SK-N-SH (cell line): ENCODE measurements at regions not wholly inside any gene's neighbourhood (a gene's known extent, or its start where the extent isn't known, plus 50 kb on each side); places are given as distances from the start of the nearest gene placed in this dataset.

Experiments used
- CTCF ChIA-PET: fragments of 300-600, 350-600 bp; formaldehyde crosslinking; extraction: SDS; loops from one replicate; lab custom pipeline; 2021; lab: Yijun Ruan, JAX
- POLR2A ChIA-PET: fragments of 350-600 bp; sonication (Branson Sonifier 250); formaldehyde crosslinking; extraction: SDS; loops from one replicate; lab custom pipeline; 2020; ENCODE audit warnings: antibody characterized with exemption, inconsistent platforms; lab: Yijun Ruan, JAX
- DNase-seq: peaks from one replicate; pipeline ENCODE4 v3.0.0; 2012
- H2AFZ ChIP-seq: fragments of 200-600 bp; sonication (generic); 2 replicates; pipeline ENCODE4 v1.8.1; 2016; ENCODE audit warnings: antibody characterized with exemption, mild to moderate bottlenecking, low read depth
- H3F3A ChIP-seq: fragments of 200-600 bp; sonication (generic); replicated peaks from 2 replicates; pipeline ENCODE3; 2016; ENCODE audit warnings: antibody characterized with exemption, mild to moderate bottlenecking; ENCODE audit not compliant: insufficient read depth
- H3K27ac ChIP-seq, 2 experiments: fragments of 200-500 bp in 1 of 2; fragments of 200-600 bp in 1 of 2; sonication (Bioruptor generic) in 1 of 2; sonication (generic), shearing (Covaris generic) in 1 of 2; 2 replicates each; pipeline versions ENCODE4 v1.5.1 to v1.6.1; 2014 to 2016; ENCODE audit warnings: low read depth in 2 of 2, inconsistent platforms in 1 of 2, low read length in 1 of 2, mild to moderate bottlenecking in 1 of 2, mixed read lengths in 1 of 2
- H3K27me3 ChIP-seq: fragments of 200-600 bp; sonication (generic), shearing (Covaris generic); 2 replicates; pipeline ENCODE4 v1.6.1; 2016; ENCODE audit warnings: mixed run types; ENCODE audit not compliant: insufficient read depth
- H3K36me3 ChIP-seq, 2 experiments: fragments of 200-500 bp in 1 of 2; fragments of 200-600 bp in 1 of 2; sonication (Bioruptor generic) in 1 of 2; sonication (generic) in 1 of 2; replicated peaks in 1 of 2; 2 replicates each; pipeline versions ENCODE3 to v1.5.1; 2014 to 2016; ENCODE audit warnings: low read length in 1 of 2, mild to moderate bottlenecking in 1 of 2; ENCODE audit not compliant: insufficient read depth in 2 of 2, control insufficient read depth in 1 of 2
- H3K4me1 ChIP-seq, 2 experiments: fragments of 200-500 bp in 1 of 2; fragments of 200-600 bp in 1 of 2; sonication (Bioruptor generic) in 1 of 2; sonication (generic), shearing (Covaris generic) in 1 of 2; 2 replicates each; pipeline versions ENCODE4 v1.5.1 to v1.6.1; 2014 to 2016; ENCODE audit warnings: low read depth in 1 of 2, low read length in 1 of 2, mixed run types in 1 of 2; ENCODE audit not compliant: insufficient read depth in 2 of 2, control insufficient read depth in 1 of 2
- H3K4me2 ChIP-seq: fragments of 200-600 bp; sonication (generic), shearing (Covaris generic); 2 replicates; pipeline ENCODE4 v1.6.1; 2017; ENCODE audit warnings: mixed run types
- H3K4me3 ChIP-seq, 2 experiments: fragments of 200-500 bp in 1 of 2; fragments of 200-600 bp in 1 of 2; sonication (Bioruptor generic) in 1 of 2; sonication (generic), shearing (Covaris generic) in 1 of 2; 2 replicates each; pipeline versions ENCODE4 v1.5.1 to v1.8.1; 2014 to 2016; ENCODE audit warnings: low read depth in 2 of 2, inconsistent platforms in 1 of 2, low read length in 1 of 2, mild to moderate bottlenecking in 1 of 2, mixed read lengths in 1 of 2, moderate library complexity in 1 of 2
- H3K79me2 ChIP-seq: fragments of 200-600 bp; sonication (generic); 2 replicates; pipeline ENCODE4 v1.8.1; 2017; ENCODE audit warnings: mild to moderate bottlenecking; ENCODE audit not compliant: insufficient read depth
- H3K9ac ChIP-seq: fragments of 200-600 bp; sonication (generic); 2 replicates; pipeline ENCODE4 v1.6.1; 2017; ENCODE audit warnings: mixed run types
- H3K9me2 ChIP-seq: fragments of 200-600 bp; sonication (generic); 2 replicates; pipeline ENCODE4 v1.6.1; 2017; ENCODE audit warnings: mixed run types
- H3K9me3 ChIP-seq: fragments of 200-600 bp; sonication (generic); 2 replicates; pipeline ENCODE4 v1.6.1; 2017; ENCODE audit warnings: mixed run types, mild to moderate bottlenecking, moderate library complexity
- H4K20me1 ChIP-seq: fragments of 200-600 bp; sonication (generic); 2 replicates; pipeline ENCODE4 v1.6.1; 2017; ENCODE audit warnings: mild to moderate bottlenecking, mixed run types; ENCODE audit not compliant: insufficient read depth
- CHD2 ChIP-seq: fragments of 150-350 bp; IDR thresholded peaks from 2 replicates; pipeline ENCODE4 v1.6.1; 2018; ENCODE audit warnings: low read length; ENCODE audit not compliant: partially characterized antibody
- ELF1 ChIP-seq: IDR thresholded peaks from 2 replicates; pipeline ENCODE4 v1.4.0; 2012
- EP300 ChIP-seq, 2 experiments: IDR thresholded peaks; 2 replicates each; pipeline versions ENCODE4 v1.4.0 to v1.6.1; 2012; ENCODE audit warnings: borderline replicate concordance in 1 of 2, low read depth in 1 of 2, low read length in 1 of 2
- EZH2phosphoT487 ChIP-seq: fragments of 200-600 bp; sonication (generic); IDR thresholded peaks from 2 replicates; pipeline ENCODE4 v1.6.1; 2017; ENCODE audit warnings: low read depth, mixed run types, mild to moderate bottlenecking, antibody characterized with exemption, moderate library complexity, borderline replicate concordance
- FOXJ3 ChIP-seq: sonication (generic); formaldehyde crosslinking; IDR thresholded peaks from 2 replicates; pipeline ENCODE4 v1.5.1; 2020; ENCODE audit warnings: mild to moderate bottlenecking, missing genetic modification reagents
- FOXM1 ChIP-seq: IDR thresholded peaks from 2 replicates; pipeline ENCODE4 v1.4.0; 2012; ENCODE audit warnings: low read depth, mild to moderate bottlenecking
- GATA2 ChIP-seq: sonication (generic); formaldehyde crosslinking; IDR thresholded peaks from 2 replicates; pipeline ENCODE4 v1.5.0; 2020; ENCODE audit warnings: mild to moderate bottlenecking, missing genetic modification reagents
- JUND ChIP-seq: IDR thresholded peaks from 2 replicates; pipeline ENCODE4 v1.4.0; 2012
- MXI1 ChIP-seq: IDR thresholded peaks from 2 replicates; pipeline ENCODE4 v1.6.1; 2012; ENCODE audit warnings: mild to moderate bottlenecking, low read depth, low read length, improper control_type of control experiment
- NRF1 ChIP-seq: IDR thresholded peaks from 2 replicates; pipeline ENCODE4 v1.6.1; 2012; ENCODE audit warnings: low read depth, mild to moderate bottlenecking, low read length
- RAD21 ChIP-seq: IDR thresholded peaks from 2 replicates; pipeline ENCODE4 v1.6.1; 2012; ENCODE audit warnings: mild to moderate bottlenecking, low read length
- RFX5 ChIP-seq: IDR thresholded peaks from 2 replicates; pipeline ENCODE4 v1.6.1; 2012; ENCODE audit warnings: mild to moderate bottlenecking, improper control_type of control experiment, low read length
- YY1 ChIP-seq: IDR thresholded peaks from 2 replicates; pipeline ENCODE4 v1.4.0; 2012; ENCODE audit warnings: low read depth, mild to moderate bottlenecking
- WGBS: methylation state at CpG from one replicate; pipeline ENCODE4 v1.1.6; 2017; ENCODE audit warnings: low lambda C conversion rate; 5-methylcytosine and 5-hydroxymethylcytosine counted together

GRCh38 chr9:135300346-135301141, 179.0 kb upstream of the PPP1R26 start:
- H3K36me3 ChIP-seq, result no peaks in the 10 kb centered on the region
- H3K27me3 ChIP-seq, result no peaks in the 10 kb centered on the region
- no peak for TF ChIP-seq FOXJ3
- TF ChIP-seq RAD21, result no peak
- no peak for TF ChIP-seq EP300 (IDR thresholded peaks at IDR 0.05; ENCODE audit: borderline replicate concordance in 1 of 2, low read depth in 1 of 2, low read length in 1 of 2)
- TF ChIP-seq NRF1, result no peak
- TF ChIP-seq FOXM1, result no peak
- H2AFZ ChIP-seq, result no peak overlapping the region
- no peaks in the 10 kb centered on the region for H3K9me3 ChIP-seq
- 53% methylated on average over 11 of the region's 21 CpGs for WGBS
- H3K4me1 ChIP-seq, result peaks cover 0 to 20% of the 10 kb centered on the region in 2 experiments; a peak in 1 of 4 replicates
- H3K79me2 ChIP-seq, result no peaks in the 10 kb centered on the region
- H3K27ac ChIP-seq, result no peak overlapping the region
- no peaks in the 10 kb centered on the region for H4K20me1 ChIP-seq
- no peak overlapping the region for H3K4me2 ChIP-seq
- peak; percentile 33 for DNase-seq
- H3K4me3 ChIP-seq, result no peak overlapping the region
- no peaks in the 10 kb centered on the region for H3F3A ChIP-seq
- H3K9ac ChIP-seq, result no peak overlapping the region
- ChIA-PET POLR2A (no interaction called here), CTCF (interaction anchor here (0.8 to 1.3 kb wide), 2 partner anchors 9 to 10 kb away, joined by 3 to 4 read pairs; no protein-coding TSS in a partner anchor)
- H3K9me2 ChIP-seq, result no peaks in the 10 kb centered on the region

- Histone ChIP-seq H3K4me2 (no peak overlapping the region), H3K79me2 (no peaks in the 10 kb centered on the region), H3K4me1 (peaks cover 0 to 18% of the 10 kb centered on the region in 2 experiments; a peak in 1 of 4 replicates), H4K20me1 (no peaks in the 10 kb centered on the region), H3K9ac (no peak overlapping the region), H3K27ac (no peak overlapping the region), H3K9me3 (no peaks in the 10 kb centered on the region), H3K4me3 (no peak overlapping the region), H2AFZ (no peak overlapping the region), H3K36me3 (no peaks in the 10 kb centered on the region), H3K9me2 (no peaks in the 10 kb centered on the region), H3K27me3 (no peaks in the 10 kb centered on the region), H3F3A (no peaks in the 10 kb centered on the region)
- DNase-seq, result peak; percentile 17
- TF ChIP-seq RFX5 (no peak), CHD2 (no peak), EZH2phosphoT487 (no peak), RAD21 (no peak), GATA2 (no peak), JUND (no peak), ELF1 (no peak), NRF1 (no peak), MXI1 (no peak), EP300 (IDR thresholded peaks at IDR 0.05; ENCODE audit: borderline replicate concordance in 1 of 2, low read depth in 1 of 2, low read length in 1 of 2) (no peak), YY1 (no peak)
- ChIA-PET POLR2A (no interaction called here), CTCF (interaction anchor here (0.8 to 1.9 kb wide), 4 partner anchors 9 to 215 kb away, joined by 3 to 6 read pairs (median 4); no protein-coding TSS in a partner anchor)
- 54% methylated on average over 30 of the region's 40 CpGs for whole genome bisulfite sequencing
Observed at GRCh38 chr9:135301271-135302263, 178.0 kb upstream of the PPP1R26 start.
